Ovary (tissue), 3 donors: ENCODE measurements at regions not wholly inside any gene's neighbourhood (a gene's known extent, or its start where the extent isn't known, plus 50 kb on each side); places are given as distances from the start of the nearest gene placed in this dataset.

ENCODE experiments used
- CTCF ChIP-seq, 3 donors: fragments of 450-650 bp in 2 of 3; fragments of 200-600 bp in 1 of 3; IDR thresholded peaks; one replicate each; pipeline versions ENCODE4 v1.5.1 to v1.8.0; 2016 to 2022; ENCODE audit warnings: antibody characterized with exemption in 3 of 3, mild to moderate bottlenecking in 1 of 3
- EP300 ChIP-seq: sonication (generic); formaldehyde crosslinking; IDR thresholded peaks from one replicate; pipeline ENCODE4 v1.6.1; 2017; ENCODE audit warnings: antibody characterized with exemption
- POLR2A ChIP-seq: fragments of 450-650 bp; IDR thresholded peaks from one replicate; pipeline ENCODE4 v1.6.1; 2017; ENCODE audit warnings: antibody characterized with exemption, mild to moderate bottlenecking, moderate library complexity
- donor health status: DM: no; HTN: no; CAD: no.

- TF ChIP-seq CTCF (IDR thresholded peaks at IDR 0.05) (no peak), POLR2A (no peak), EP300 (no peak)
Measured at GRCh38 chr2:34317797-34318196, 718.7 kb upstream of the FAM98A start.
